SK-MEL-5 (cell line): ENCODE measurements at regions not wholly inside any gene's neighbourhood (a gene's known extent, or its start where the extent isn't known, plus 50 kb on each side); places are given as distances from the start of the nearest gene placed in this dataset.
A peak's percentile ranks its signal among the peaks of the same experiment; 100 is the strongest.
"Not testable (repeated sequence)": the region's sequence is repeated elsewhere in the genome, so short reads cannot be mapped to it uniquely, and the experiment has no call there.

Source experiments
- DNase-seq: peaks from one replicate; pipeline ENCODE4 v3.0.0-alpha.2; 2016; ENCODE audit warnings: low read depth, low spot score
- in situ Hi-C: cut with HindIII; loops from 2 replicates; pipeline ENCODE4 v1.10.0; 2016; ENCODE audit warnings: low sequenced_read_pairs, high pct_unique_total_duplicates, low pct_unique_long_range_greater_than_20kb

DNA sequence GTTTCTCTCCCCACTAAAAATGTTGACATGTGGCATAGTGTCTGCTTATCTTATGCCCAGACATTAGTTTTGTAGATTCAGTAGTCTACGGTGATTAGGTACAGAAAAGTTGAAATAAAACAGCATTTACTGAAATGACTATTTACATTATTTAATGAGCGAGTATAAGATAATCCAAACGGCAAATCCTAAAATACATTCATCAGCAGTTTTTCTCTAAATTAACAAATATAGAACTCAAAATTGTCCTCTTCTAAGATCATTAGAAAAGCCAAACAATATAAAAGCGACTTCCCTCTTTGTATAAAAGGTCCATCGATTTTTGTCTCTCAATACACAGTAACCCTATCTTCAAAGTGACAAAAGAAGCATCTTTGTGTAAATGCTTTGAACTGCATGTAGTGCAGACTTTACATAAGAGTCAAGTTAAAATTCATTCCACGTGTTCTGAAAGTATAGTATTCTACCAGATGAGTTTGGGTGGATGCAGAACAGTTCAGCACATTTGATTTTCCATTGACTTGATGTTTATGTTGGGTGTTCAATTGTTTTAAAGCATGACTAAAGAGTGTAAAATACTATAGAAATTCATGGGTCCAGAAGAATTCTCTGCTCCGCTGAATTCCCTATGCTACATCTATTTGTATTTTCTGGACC, 480.8 kb upstream of the DPH6 start:
- in situ Hi-C loops, result no loop called here
- no peak for DNase-seq

DNA sequence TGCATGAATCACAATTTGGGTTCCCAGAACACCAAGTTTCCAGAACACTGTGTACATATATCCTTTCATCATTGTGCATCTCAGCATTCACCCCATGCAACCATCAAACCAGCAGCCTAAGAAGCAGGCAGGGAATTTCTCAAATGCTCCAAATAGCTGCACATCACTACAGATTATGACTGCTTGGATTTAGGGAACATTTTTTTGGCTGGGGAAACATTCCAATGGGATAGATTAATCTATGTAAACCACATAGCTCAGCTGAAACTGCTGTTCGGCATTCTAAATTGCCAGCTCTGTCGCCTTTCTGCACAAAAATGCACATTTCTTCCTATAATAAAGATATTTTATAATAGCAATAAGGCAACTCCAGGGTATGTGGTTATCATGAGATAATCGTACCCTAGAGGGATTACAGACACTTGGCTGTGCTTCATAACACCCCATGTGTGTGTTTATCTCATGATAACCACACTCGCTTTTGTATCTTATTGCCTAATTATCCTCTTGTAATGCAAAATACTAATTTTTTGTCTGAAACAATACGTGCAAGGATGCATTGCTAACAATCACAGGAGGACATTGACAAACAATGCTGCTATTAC, 483.7 kb upstream of the DPH6 start:
- DNase-seq, result no peak
- in situ Hi-C loops, result no loop called here

DNA sequence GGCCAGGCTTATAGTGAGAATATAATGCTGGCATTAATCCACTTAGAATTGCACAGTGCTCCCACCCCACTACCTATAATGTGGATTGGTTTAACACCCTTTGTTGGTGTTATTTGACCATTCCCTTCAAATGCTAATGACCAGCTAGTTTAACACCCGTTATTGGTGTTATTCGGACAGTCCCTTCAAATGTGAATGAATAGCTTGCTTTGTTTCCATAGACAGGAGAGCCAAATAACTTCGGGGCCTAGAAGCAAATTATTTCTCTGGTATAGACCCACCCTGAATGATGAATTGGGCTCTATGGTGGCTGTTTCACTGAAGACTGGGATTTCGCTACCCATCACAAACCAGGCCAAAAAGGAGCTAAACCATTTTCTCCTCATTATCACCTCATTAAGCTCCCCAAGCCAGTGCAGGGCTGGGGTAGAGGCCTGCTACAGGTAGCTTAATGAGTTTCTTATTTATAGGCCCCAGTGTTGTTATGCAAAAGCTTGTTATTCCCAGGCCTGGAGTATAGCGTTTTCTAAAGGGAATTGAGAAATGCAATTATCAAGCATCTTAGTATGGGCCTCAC, 494.1 kb upstream of the DPH6 start:
- no peak for DNase-seq
- in situ Hi-C loops, result no loop called here

DNA sequence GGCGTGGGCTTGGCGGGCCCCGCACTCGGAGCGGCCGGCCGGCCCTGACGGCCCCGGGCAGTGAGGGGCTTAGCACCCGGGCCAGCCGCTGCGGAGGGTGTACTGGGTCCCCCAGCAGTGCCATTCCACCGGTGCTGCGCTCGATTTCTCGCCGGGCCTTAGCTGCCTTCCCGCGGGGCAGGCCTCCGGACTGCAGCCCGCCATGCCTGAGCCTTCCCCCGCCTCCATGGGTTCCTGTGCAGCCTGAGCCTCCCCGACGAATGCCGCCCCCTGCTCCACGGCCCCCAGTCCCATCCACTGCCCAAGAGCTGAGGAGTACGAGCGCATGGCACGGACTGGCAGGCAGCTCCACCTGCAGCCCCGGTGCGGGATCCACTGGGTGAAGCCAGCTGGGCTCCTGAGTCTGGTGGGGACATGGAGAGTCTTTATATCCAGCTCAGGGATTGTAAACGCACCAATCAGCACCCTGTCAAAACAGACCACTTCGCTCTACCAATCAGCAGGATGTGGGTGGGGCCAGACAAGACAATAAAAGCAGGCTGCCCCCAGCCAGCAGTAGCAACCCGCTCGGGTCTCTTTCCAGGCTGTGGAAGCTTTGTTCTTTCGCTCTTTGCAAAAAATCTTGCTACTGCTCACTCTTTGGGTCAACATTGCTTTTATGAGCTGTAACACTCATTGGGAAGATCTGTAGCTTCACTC, 501.2 kb upstream of the DPH6 start:
- in situ Hi-C loops, DNase-seq: not testable (repeated sequence)

DNA sequence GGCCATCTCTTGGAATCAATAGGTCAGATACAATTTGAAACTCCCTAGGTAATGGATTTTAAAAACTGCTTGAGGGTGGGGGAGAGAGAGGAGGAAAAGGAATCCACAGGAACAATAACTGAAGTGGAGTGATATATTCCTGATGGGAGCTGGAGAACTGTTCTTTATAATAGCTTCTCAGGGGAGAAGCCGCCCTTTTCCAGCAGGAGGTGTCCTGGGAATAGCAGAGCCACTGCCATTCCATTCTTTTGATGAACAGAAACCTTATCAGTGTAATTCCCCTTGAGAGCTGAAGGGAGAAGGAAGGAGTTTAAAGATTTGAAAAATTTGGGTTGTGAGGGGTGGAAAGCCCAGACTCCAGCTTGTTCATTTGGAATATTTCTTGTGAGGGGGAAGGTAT, 504.9 kb upstream of the DPH6 start:
- in situ Hi-C loops, result no loop called here
- no peak for DNase-seq

DNA sequence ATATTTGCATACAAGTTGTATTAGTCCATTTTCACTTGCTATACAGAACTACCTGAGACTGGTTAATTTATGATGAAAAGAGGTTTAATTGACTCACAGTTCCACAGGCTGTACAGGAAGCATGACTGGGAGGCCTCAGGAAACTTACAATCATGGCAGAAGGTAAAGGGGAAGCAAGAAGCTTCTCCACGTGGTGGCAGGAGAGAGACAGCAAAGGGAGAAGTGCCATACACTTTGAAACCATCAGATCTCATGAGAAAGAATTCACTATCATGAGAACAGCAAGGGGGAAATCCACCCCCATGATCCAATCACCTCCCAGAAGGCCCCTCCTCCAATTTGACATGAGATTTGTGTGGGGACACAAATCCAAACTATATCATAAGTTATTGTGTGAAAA, 506.7 kb upstream of the DPH6 start:
- in situ Hi-C loops, result not testable (repeated sequence)

DNA sequence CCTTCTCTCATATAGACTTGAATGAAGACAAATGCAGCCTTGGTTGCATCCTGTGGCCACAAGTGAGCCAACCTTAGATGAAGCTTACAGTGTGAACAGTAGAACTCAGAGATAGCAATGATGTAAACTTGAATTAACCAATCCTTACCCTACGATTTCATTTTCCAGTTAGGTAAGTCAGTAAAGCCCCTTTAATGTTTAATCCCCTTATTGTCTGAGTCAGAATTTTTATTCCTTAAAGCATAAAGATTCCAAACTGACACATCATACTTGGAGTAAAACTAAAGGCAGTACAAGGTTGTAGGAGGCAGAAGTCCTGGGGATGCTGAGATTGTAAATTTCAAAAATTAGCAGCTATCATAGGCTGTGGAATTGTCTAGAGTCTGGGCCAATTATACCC, 507.8 kb upstream of the DPH6 start:
- in situ Hi-C loops, result no loop called here
- no peak for DNase-seq

More for the DNA sequence above, 506.7 kb upstream of the DPH6 start:
- peak; percentile 40 for DNase-seq

DNA sequence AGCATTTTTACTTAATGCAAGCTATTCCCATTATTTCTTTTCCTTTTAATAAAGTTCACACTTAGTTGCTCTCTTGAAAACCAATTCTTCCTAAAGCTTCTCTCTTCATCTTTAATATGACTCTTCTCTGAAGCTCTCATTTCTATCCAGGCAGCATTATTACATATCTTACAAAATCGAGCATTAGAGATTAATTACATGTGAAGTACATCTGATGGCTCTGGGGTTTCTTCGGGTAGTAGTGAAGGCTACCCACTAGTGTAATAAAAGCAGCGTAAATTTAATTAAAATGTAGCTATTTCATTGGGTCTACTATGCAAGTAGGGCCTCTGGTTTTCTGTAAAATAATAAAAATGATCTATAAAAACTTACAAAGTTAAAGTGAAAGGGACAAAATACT, 513.6 kb upstream of the DPH6 start:
- DNase-seq, result no peak
- in situ Hi-C loops, result no loop called here

DNA sequence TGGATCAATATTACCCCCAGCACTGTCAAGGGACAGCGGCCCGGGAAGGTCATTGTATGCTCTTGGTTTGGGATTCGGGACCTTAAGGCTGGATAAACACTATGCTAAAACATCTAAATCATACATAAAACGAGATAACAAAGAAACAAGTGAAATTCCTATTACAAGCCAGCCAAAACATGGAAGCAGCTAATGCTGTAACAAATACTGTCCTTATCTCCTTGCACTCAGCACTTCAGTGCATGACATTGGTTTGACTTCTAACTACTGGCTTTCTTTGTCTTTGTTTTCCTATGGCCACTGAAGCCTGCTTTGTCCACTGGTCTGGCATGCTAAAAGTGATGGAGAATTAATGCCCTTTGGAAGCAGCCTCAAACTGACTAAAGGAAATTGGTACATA, 516.4 kb upstream of the DPH6 start:
- in situ Hi-C loops, result no loop called here
- no peak for DNase-seq

DNA sequence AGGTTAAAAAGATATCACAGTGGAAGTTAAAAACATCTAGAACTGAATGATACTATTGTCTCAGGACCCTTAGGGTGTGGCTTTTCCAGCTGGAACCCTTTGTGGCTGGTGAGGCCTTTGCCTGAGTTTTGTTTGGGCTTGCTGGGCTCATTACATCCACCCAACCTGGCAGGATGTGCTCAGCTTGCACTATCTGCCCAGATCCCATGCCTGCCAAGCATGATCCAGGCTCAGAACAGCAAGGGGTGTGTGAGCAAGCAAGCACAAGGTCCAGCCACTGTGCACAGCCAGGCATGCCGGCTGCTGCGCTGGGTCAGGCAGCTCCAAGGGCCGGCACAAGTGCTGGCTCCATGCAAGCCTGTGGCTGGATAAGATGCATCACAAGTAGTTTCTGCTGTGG, 512.7 kb upstream of the CDIN1 start:
- in situ Hi-C loops, result no loop called here
- DNase-seq, result no peak

DNA sequence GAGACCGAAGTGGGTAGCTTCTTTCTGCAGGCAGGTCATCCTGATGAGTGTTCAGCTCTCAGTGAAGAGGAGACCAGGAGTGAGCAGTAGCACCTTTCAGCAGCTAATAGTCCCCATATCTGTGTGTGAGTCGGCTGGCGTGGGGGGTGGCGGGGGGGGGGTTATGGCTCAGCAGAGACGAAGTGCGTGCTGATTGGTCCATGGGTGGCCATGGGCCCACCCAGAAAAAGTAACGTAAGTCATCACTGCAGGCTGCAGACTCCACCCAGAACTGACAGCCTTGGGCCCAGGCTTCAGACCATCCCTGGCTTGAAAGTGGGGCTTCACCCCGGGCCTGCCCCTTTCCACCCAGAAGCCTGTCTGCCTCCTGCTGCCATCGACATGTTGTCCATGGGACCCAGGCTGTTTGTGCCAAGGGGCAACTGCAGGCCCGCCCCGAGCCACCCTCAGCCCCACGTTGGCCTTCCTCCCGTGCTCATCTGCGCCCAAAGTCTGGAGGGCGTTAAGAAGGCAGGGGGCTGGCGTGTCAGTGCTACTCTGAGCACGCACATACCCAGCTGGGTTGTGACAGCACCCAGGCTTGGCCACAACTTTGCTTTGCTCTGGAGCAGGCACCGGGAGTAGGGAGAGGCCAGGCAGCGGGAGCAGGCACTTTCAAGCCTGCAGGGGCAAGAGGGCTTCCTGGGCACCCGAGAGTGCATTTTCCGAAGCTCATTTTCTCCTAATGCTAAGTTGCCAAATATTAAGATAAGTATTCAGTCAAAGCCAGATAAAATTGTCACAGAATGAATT, 511.7 kb upstream of the CDIN1 start:
- in situ Hi-C loops, result no loop called here
- no peak for DNase-seq

DNA sequence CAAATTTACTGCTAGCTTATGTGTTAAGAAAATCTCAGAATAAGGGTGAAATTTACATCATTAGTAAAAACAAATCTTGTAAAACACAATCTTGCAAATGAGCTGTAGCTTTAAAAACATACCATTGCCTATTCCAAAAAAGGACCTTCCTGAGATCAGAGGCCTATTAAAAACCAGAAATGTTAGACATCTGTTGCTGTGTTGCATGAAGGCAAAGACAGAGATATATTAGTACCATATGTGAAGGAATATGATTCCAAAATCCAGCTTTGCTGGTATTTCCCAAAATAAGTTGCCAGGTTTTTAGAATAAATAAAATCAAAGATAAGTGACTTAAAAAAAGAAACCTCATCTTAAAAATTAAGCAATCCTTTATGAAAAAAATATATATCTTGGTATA, 504.1 kb upstream of the CDIN1 start:
- in situ Hi-C loops, result no loop called here
- no peak for DNase-seq

DNA sequence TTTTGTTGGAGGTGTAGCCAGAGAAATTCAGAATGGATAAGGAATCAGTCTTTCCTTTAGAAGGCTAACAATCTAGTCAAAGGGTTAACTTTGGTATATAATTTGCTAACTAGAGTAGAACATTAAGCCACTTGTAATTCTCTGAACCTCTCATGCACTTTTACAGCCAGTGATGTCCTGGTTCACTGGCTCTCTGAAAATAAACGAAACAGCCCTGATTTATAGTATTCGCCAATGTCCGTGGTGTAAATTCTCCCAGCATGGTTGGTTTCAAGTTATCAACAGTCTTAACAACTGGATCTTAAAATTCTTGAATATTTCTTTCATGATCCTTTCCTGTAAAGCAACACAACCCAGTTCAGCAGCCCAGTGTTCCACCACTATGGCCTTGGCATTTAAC, 500.4 kb upstream of the CDIN1 start:
- DNase-seq, result no peak
- in situ Hi-C loops, result no loop called here

DNA sequence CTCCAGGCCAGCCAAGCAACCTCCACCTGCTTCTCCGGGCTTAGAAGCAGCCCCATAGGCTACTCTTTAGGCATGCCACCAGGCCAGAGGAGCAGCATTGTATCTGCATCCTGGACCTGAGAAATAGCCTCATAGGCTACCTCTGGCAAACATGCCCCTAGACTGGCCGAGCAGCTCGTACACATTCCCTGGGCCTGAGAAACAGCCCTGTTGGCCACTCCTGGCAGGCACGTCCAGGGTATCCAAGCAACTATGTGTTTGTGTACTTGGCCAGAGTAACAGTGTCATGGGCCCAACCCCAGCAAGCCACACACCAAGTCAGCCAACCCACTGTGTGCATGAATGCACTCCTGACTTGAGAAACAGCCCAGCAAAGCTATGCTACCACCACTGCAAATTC, 498.7 kb upstream of the CDIN1 start:
- in situ Hi-C loops, result no loop called here
- DNase-seq, result no peak

DNA sequence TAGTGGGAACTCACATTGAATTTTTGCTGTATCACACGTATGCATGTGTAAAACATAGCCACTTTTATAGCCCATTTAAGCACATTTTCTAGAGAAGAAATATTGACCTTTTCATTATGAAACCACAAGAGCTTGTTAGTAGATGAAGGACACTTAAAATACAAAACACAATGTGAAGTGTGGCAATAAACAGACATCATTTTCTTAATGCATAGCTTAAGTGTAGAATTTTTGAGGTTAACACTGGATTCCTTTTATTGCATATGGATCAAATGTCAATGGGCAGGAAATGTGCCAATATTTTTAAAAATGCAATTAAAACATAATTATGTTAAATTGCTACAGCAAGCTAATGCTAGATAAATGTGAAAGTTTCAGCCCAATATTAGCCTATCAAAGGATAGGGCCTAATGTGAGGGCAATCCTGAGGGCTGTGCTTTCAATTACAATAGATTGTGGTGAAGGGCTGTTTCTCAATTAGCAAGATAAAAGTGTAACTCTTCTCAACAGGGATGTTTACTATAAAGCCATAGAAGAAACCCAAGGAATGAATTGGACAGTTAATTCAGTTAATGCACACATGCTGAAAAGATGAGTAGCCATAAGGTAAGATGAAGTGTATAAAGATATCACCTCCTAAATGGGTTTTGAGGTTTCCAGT, 489.0 kb upstream of the CDIN1 start:
- in situ Hi-C loops, result no loop called here

DNA sequence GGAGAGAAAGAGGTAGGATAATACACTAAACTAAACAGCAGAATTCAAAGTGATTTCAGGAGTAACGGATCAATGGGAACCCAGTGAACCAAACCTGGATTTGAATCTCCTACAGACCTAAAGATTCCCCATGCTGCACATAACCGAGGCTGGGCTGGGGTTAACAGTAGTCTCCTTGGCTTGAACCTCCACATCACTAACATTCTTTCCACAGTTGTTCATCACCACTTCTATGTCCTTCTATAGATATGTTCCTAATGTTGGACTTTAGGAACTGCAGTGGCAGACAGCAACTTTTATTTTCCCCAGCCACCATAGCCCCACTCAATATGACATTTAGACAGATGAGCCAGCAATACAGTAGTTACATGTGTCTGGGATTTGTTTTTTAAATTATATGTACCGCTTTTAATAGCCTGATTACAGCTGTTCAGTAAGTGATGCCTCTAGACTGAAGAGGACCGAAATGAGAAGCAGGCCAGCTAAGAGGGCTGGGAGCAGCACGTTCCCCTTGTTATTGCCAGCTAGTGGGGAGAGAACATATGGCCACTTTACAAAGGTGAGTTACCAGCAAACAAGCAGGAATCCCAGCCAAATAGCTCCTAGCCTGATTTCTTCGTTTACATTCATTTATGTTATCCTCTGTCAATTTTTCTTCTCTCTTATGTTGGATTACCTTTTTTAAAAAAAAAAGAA, 472.6 kb upstream of the CDIN1 start:
- no peak for DNase-seq
- in situ Hi-C loops, result no loop called here

More for the DNA sequence above, 489.0 kb upstream of the CDIN1 start:
- no peak for DNase-seq

DNA sequence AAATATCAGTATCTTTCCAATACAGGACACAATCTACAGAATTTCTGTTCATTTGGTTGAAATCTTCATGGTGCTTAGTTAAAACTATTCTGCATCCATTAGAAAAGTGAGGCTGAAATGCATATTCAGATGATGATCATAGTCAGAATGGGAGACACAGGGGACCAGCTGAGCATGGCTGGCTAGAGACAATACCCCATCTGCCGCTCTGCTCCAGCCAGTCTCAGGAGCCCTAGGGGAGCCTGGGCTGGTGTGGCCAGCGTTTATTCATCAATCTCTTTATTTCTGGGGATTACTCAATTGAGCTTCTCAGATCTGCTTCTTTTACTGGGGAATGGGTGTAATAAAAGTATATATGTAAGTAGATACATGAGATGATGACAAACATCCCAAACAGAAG, 470.9 kb upstream of the CDIN1 start:
- DNase-seq, result no peak
- in situ Hi-C loops, result no loop called here
